Lung (tissue), 11 donors: ENCODE measurements at regions not wholly inside any gene's neighbourhood (a gene's known extent, or its start where the extent isn't known, plus 50 kb on each side); places are given as distances from the start of the nearest gene placed in this dataset.

Experiments used
- ATAC-seq: fragments of 200-7000 bp; cut with Tn5 transposase; one replicate; pipeline ENCODE4 v1.9.1; 2020; ENCODE audit warnings: moderate number of reproducible peaks; ENCODE audit not compliant: insufficient read depth, low FRiP score
- DNase-seq, 3 donors: peaks; one replicate each; pipeline ENCODE4 v3.0.0-alpha.2; 2013 to 2017
- H3K27ac ChIP-seq, 2 donors: one replicate each; pipeline ENCODE4 v1.5.1; 2013; ENCODE audit warnings: mild to moderate bottlenecking in 2 of 2, moderate library complexity in 2 of 2, control low read depth in 1 of 2, inconsistent platforms in 1 of 2, low read depth in 1 of 2, low read length in 1 of 2
- H3K27me3 ChIP-seq, 3 donors: one replicate each; pipeline ENCODE4 v1.5.1; 2013; ENCODE audit warnings: low read length in 2 of 3; ENCODE audit not compliant: control insufficient read depth in 3 of 3, insufficient read depth in 3 of 3
- H3K36me3 ChIP-seq, 4 donors: one replicate each; pipeline ENCODE4 v1.5.1; 2013; ENCODE audit warnings: low read length in 4 of 4, mild to moderate bottlenecking in 1 of 4, moderate library complexity in 1 of 4; ENCODE audit not compliant: control insufficient read depth in 4 of 4, insufficient read depth in 4 of 4
- H3K4me1 ChIP-seq, 5 donors: one replicate each; pipeline ENCODE4 v1.5.1; 2013; ENCODE audit warnings: low read length in 5 of 5, mild to moderate bottlenecking in 2 of 5, moderate library complexity in 1 of 5; ENCODE audit not compliant: control insufficient read depth in 5 of 5, insufficient read depth in 5 of 5
- H3K4me3 ChIP-seq: one replicate; pipeline ENCODE4 v1.5.1; 2013; ENCODE audit warnings: mild to moderate bottlenecking, control low read depth, moderate library complexity
- H3K9ac ChIP-seq, 2 donors: one replicate each; pipeline ENCODE4 v1.5.1; 2013; ENCODE audit warnings: low read length in 2 of 2, control low read depth in 1 of 2; ENCODE audit not compliant: insufficient read depth in 1 of 2
- H3K9me3 ChIP-seq, 4 donors: one replicate each; pipeline ENCODE4 v1.5.1; 2013; ENCODE audit warnings: low read length in 3 of 4, mild to moderate bottlenecking in 1 of 4, moderate library complexity in 1 of 4; ENCODE audit not compliant: control insufficient read depth in 4 of 4, insufficient read depth in 3 of 4
- WGBS, 2 donors: extraction: QIAGEN DNeasy Blood & Tissue Kit; methylation state at CpG; one replicate each; pipeline ENCODE4 v1.1.7; 2013; 5-methylcytosine and 5-hydroxymethylcytosine counted together
- TF ChIP-seq, protein P1 (sequence below): IDR thresholded peaks from 2 replicates; pipeline ENCODE4 v1.5.1; 2012; ENCODE audit warnings: mild to moderate bottlenecking; ENCODE audit errors: control extremely low read depth, extremely low read depth
- donor health status: control.
- donor health status: control.
- donor health status: Bipolar disorder and iron deficiency.
- donor health status: healthy.
- donor health status: DM: yes; HTN: yes; CAD: no.

- Histone ChIP-seq H3K9me3 (no peaks in the 10 kb centered on the region), H3K4me3 (no peak overlapping the region), H3K27me3 (peaks cover 0 to 6% (median 0%) of the 10 kb centered on the region in 3 donors), H3K9ac (no peak overlapping the region), H3K27ac (no peak overlapping the region), H3K36me3 (no peaks in the 10 kb centered on the region), H3K4me1 (peaks cover 0 to 7% (median 2%) of the 10 kb centered on the region in 5 donors)
- no peak for ATAC-seq
- TF ChIP-seq, protein P1, sequence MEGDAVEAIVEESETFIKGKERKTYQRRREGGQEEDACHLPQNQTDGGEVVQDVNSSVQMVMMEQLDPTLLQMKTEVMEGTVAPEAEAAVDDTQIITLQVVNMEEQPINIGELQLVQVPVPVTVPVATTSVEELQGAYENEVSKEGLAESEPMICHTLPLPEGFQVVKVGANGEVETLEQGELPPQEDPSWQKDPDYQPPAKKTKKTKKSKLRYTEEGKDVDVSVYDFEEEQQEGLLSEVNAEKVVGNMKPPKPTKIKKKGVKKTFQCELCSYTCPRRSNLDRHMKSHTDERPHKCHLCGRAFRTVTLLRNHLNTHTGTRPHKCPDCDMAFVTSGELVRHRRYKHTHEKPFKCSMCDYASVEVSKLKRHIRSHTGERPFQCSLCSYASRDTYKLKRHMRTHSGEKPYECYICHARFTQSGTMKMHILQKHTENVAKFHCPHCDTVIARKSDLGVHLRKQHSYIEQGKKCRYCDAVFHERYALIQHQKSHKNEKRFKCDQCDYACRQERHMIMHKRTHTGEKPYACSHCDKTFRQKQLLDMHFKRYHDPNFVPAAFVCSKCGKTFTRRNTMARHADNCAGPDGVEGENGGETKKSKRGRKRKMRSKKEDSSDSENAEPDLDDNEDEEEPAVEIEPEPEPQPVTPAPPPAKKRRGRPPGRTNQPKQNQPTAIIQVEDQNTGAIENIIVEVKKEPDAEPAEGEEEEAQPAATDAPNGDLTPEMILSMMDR, result no peak
- no peak for DNase-seq
- WGBS, 2 donors, result 96 to 99% methylated on average over 16 of the region's 16 CpGs
Measured at GRCh38 chr2:239517686-239518085, 116.9 kb upstream of the HDAC4 start.

- ATAC-seq (no peak), DNase-seq (no peak)
- H3K4me1 ChIP-seq, result peaks cover 0 to 7% (median 2%) of the 10 kb centered on the region in 5 donors
Measured at GRCh38 chr2:239516954-239517305, 116.1 kb upstream of the HDAC4 start.

DNA sequence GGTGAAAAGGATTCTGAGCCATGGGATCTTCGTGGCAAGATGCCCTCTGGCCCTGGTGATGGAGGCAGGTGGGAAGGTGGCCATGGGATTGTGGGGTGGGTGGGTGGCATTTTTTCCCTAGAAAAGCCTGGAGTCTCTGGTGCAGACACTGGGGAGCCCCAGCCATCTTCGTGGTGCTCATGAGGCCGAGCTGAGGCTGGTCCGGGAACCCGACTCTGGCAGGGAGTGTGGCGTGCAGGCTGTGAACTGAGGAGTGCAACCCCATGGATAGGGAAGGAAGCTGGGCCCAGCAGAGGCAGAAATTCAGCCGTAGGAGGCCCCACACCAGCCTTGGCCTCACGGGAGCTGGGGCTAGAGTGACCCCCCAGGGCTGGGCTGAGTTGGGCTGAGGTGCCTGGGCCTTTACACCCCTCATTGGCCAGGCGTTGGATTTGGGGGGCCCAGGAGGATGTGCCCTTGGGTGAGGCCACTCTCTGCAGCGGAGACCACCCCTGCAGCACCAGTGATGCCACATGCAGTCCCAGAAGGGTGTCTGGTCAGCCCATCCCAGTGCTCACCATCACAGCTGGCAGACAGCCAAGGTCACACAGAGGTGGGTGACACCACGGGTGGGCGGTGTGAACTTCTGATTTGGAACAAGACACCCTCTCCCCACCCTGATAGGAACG, 115.6 kb upstream of the HDAC4 start:
- Histone ChIP-seq H3K4me1 (peaks cover 0 to 7% (median 2%) of the 10 kb centered on the region in 5 donors), H3K4me3 (no peak overlapping the region), H3K27me3 (peaks cover 0 to 4% (median 0%) of the 10 kb centered on the region in 3 donors), H3K9me3 (no peaks in the 10 kb centered on the region), H3K36me3 (no peaks in the 10 kb centered on the region), H3K9ac (no peak overlapping the region), H3K27ac (no peak overlapping the region)
- no peak for ATAC-seq
- TF ChIP-seq, protein P1, result no peak
- no peak for DNase-seq
- 83 to 85% methylated on average over 13 of the region's 13 CpGs for WGBS, 2 donors

More at GRCh38 chr2:239516954-239517305, 116.1 kb upstream of the HDAC4 start:
- 93 to 99% methylated on average over 11 of the region's 11 CpGs for WGBS, 2 donors
- Histone ChIP-seq H3K9ac (no peak overlapping the region), H3K27ac (no peak overlapping the region), H3K36me3 (no peaks in the 10 kb centered on the region), H3K4me3 (no peak overlapping the region), H3K27me3 (peaks cover 0 to 6% (median 0%) of the 10 kb centered on the region in 3 donors), H3K9me3 (no peaks in the 10 kb centered on the region)
- TF ChIP-seq, protein P1, result no peak
